Choroid plexus epithelial cell (primary cell): ENCODE measurements at regions not wholly inside any gene's neighbourhood (a gene's known extent, or its start where the extent isn't known, plus 50 kb on each side); places are given as distances from the start of the nearest gene placed in this dataset.

Experiments
- DNase-seq: peaks from one replicate; pipeline ENCODE4 v3.0.0-alpha.2; 2010; ENCODE audit warnings: low read depth
- H3K4me3 ChIP-seq: 2 replicates; pipeline ENCODE4 v1.5.1; 2011; ENCODE audit warnings: low read depth, mild to moderate bottlenecking, control low read depth, low read length, moderate library complexity
- TF ChIP-seq, protein P1 (sequence below): conservative IDR thresholded peaks from 2 replicates; pipeline ENCODE4 v1.5.1; 2011; ENCODE audit warnings: low read depth, mild to moderate bottlenecking, control low read depth, inconsistent platforms, low read length, moderate library complexity

GRCh38 chr6:155561966-155562364 lies 106.3 kb upstream of the NOX3 start:
- no peak overlapping the region for H3K4me3 ChIP-seq
- no peak for DNase-seq
- TF ChIP-seq, protein P1, sequence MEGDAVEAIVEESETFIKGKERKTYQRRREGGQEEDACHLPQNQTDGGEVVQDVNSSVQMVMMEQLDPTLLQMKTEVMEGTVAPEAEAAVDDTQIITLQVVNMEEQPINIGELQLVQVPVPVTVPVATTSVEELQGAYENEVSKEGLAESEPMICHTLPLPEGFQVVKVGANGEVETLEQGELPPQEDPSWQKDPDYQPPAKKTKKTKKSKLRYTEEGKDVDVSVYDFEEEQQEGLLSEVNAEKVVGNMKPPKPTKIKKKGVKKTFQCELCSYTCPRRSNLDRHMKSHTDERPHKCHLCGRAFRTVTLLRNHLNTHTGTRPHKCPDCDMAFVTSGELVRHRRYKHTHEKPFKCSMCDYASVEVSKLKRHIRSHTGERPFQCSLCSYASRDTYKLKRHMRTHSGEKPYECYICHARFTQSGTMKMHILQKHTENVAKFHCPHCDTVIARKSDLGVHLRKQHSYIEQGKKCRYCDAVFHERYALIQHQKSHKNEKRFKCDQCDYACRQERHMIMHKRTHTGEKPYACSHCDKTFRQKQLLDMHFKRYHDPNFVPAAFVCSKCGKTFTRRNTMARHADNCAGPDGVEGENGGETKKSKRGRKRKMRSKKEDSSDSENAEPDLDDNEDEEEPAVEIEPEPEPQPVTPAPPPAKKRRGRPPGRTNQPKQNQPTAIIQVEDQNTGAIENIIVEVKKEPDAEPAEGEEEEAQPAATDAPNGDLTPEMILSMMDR: no peak

- DNase-seq: peak; percentile 9
- no peak overlapping the region for H3K4me3 ChIP-seq
- TF ChIP-seq, protein P1: no peak
Measured at GRCh38 chr6:155561257-155561965, 105.8 kb upstream of the NOX3 start.

DNA sequence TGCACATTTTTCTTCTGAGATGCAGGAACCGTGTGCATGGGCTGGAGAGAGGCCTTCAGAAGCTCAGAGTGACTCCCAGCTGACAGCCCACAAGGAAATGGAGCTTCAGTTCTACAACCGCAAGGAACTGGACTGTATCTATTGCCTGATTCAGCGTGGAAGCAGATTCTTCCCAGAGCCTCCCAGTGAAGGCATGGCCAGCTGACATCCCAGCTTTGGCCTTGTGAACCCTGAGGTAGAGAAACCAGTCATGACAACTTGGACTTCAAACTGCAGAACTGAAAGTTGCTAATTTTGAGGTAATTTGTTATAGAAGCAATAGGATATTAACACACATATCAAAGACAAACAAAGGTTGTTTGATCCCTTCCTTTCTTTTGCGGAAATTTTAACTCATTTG lies 94.3 kb upstream of the NOX3 start:
- no peak for DNase-seq
- no peak overlapping the region for H3K4me3 ChIP-seq
- TF ChIP-seq, protein P1: no peak

- TF ChIP-seq, protein P1: no peak
- H3K4me3 ChIP-seq: no peak overlapping the region
- no peak for DNase-seq
Measured at GRCh38 chr6:155549028-155549798, 93.6 kb upstream of the NOX3 start.

- no peak overlapping the region for H3K4me3 ChIP-seq
- DNase-seq: no peak
- TF ChIP-seq, protein P1: no peak
Measured at GRCh38 chr6:155548576-155548975, 92.9 kb upstream of the NOX3 start.

GRCh38 chr6:155544677-155545076 lies 89.0 kb upstream of the NOX3 start:
- TF ChIP-seq, protein P1: no peak
- H3K4me3 ChIP-seq: no peak overlapping the region
- no peak for DNase-seq
